ENCODE measurements at regions not wholly inside any gene's neighbourhood (a gene's known extent, or its start where the extent isn't known, plus 50 kb on each side); places are given as distances from the start of the nearest gene placed in this dataset.

- H3K27ac ChIP-seq (ENCODE audit: low read depth, low read length): no peak overlapping the region
Observed at GRCh38 chr9:134993416-134993815, 75.7 kb upstream of the FCN1 start.

More at GRCh38 chr9:134993416-134993815, 75.7 kb upstream of the FCN1 start:
- Histone ChIP-seq H3K4me2 (ENCODE audit: low read length) (no peak overlapping the region), H3K4me3 (replicated peaks in 1 of 2; ENCODE audit: low read depth in 1 of 2, low read length in 2 of 2) (no peak overlapping the region), H3K9me3 (ENCODE audit: control insufficient read depth in 1 of 2, insufficient read depth in 1 of 2, low read depth in 1 of 2, low read length in 2 of 2) (no peaks in the 10 kb centered on the region), H3K79me2 (ENCODE audit: insufficient read depth, low read length) (no peaks in the 10 kb centered on the region), H2AFZ (ENCODE audit: low read depth, low read length, poor library complexity, severe bottlenecking) (no peak overlapping the region), H3K36me3 (ENCODE audit: control insufficient read depth in 1 of 2, insufficient read depth in 2 of 2, low read length in 2 of 2) (no peaks in the 10 kb centered on the region), H4K20me1 (ENCODE audit: insufficient read depth) (no peaks in the 10 kb centered on the region), H3K4me1 (ENCODE audit: control insufficient read depth in 1 of 2, insufficient read depth in 2 of 2, low read length in 2 of 2) (no peaks in the 10 kb centered on the region), H3K9me2 (ENCODE audit: insufficient read depth) (no peaks in the 10 kb centered on the region), H3K9ac (ENCODE audit: low read length) (no peak overlapping the region), H3K27me3 (ENCODE audit: insufficient read depth, low read length) (no peaks in the 10 kb centered on the region; the same call in 1 of the 2 replicates)
- ATAC-seq (no peak), DNase-seq (ENCODE audit: low read depth, low spot score) (no peak)
- POLR2A ChIA-PET: no interaction called here
- intact Hi-C loops (cut with micrococcal nuclease): no loop called here
- no peak for TF ChIP-seq EZH2phosphoT487 (IDR thresholded peaks at IDR 0.05; ENCODE audit: borderline replicate concordance)
- TF ChIP-seq JUND (IDR thresholded peaks at IDR 0.05): no peak
- TF ChIP-seq CTCF (IDR thresholded peaks at IDR 0.05 in 2 of 3, conservative IDR thresholded peaks at IDR 0.05 in 1 of 3; ENCODE audit: borderline replicate concordance in 1 of 3, insufficient read depth in 1 of 3, low read depth in 2 of 3, low read length in 2 of 3): no peak
- TF ChIP-seq SP1 (IDR thresholded peaks at IDR 0.05; ENCODE audit: low read depth): no peak
- no peak for TF ChIP-seq ZBTB33 (IDR thresholded peaks at IDR 0.05; ENCODE audit: extremely low read depth, insufficient replicate concordance, low read length)
- TF ChIP-seq, protein P1, sequence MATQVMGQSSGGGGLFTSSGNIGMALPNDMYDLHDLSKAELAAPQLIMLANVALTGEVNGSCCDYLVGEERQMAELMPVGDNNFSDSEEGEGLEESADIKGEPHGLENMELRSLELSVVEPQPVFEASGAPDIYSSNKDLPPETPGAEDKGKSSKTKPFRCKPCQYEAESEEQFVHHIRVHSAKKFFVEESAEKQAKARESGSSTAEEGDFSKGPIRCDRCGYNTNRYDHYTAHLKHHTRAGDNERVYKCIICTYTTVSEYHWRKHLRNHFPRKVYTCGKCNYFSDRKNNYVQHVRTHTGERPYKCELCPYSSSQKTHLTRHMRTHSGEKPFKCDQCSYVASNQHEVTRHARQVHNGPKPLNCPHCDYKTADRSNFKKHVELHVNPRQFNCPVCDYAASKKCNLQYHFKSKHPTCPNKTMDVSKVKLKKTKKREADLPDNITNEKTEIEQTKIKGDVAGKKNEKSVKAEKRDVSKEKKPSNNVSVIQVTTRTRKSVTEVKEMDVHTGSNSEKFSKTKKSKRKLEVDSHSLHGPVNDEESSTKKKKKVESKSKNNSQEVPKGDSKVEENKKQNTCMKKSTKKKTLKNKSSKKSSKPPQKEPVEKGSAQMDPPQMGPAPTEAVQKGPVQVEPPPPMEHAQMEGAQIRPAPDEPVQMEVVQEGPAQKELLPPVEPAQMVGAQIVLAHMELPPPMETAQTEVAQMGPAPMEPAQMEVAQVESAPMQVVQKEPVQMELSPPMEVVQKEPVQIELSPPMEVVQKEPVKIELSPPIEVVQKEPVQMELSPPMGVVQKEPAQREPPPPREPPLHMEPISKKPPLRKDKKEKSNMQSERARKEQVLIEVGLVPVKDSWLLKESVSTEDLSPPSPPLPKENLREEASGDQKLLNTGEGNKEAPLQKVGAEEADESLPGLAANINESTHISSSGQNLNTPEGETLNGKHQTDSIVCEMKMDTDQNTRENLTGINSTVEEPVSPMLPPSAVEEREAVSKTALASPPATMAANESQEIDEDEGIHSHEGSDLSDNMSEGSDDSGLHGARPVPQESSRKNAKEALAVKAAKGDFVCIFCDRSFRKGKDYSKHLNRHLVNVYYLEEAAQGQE (IDR thresholded peaks at IDR 0.05; ENCODE audit: low read depth): no peak
- TF ChIP-seq ATF3 (IDR thresholded peaks at IDR 0.05): no peak
- no peak for TF ChIP-seq ZFX (IDR thresholded peaks at IDR 0.05)
- TF ChIP-seq CEBPB (IDR thresholded peaks at IDR 0.05; ENCODE audit: low read depth): no peak
- no TSS peak for BruUV-seq (replicated peaks)
- CTCF ChIA-PET: no interaction called here
- RAD21 ChIA-PET (ENCODE audit: low non-redundant PET in 1 of 2, low total read pairs in 2 of 2, uncharacterized antibody in 2 of 2, unreplicated experiment in 2 of 2): no interaction called here

Measured in HCT116 (cell line).